ENCODE measurements at regions not wholly inside any gene's neighbourhood (a gene's known extent, or its start where the extent isn't known, plus 50 kb on each side); places are given as distances from the start of the nearest gene placed in this dataset.

DNA sequence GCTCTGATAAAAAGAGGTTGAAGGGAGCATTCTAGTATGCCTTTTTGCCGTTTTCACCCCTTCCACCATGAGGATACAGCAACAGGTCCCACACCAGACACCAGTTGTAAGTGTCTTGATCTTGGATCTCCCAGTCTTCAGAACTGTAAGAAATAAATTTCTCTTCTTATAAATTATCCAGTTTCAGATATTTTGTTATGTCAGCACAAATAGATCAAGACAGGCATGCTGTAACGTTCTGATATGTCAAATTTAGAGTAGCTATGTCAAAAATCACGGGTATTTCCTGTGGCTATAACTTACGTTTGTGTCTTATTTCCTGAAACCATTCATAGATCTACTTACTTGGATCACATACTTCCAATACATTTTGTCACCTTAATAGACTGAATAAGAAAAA is 55.9 kb upstream of the CD83 start:
- ATAC-seq (no peak), DNase-seq (no peak)
- intact Hi-C loops (cut with DNase I), result loop anchor here in 1 of 2 donors (10.0 kb wide), 1 partner anchor 267 kb away; no protein-coding TSS in a partner anchor

DNA sequence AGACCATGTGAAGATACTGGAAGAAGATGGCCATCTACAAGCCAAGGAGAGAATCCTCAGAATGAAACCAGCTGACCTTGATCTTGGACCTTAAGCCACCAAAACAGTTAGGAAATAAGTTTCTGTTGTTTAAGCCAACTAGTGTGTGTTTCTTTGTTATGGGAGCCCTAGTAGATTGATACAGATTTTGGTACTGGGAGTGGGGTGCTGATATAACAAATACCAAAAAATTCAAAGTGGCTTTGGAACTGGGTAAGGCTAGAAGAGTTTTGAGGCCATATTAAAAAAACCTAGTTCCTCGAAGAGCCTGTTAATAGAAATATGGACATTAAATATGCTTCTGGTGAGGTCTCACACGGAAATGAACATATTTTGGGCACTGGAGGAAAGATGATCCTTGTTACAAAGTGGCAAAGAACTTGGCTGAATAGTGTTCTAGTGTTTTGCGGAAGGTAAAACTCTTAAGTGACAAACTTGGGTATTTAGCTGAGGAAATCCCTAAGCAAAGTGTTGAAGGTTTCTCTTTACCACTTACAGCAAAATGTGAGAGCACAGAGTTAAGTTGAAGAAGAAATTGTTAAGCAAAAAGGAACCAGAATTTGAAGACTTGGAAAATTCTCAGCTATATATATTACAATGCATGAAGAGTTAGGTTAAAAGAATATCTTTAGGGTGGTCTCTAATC is 55.1 kb upstream of the CD83 start:
- ATAC-seq (no peak), DNase-seq (no peak)
- intact Hi-C loops (cut with DNase I), result loop anchor here in 1 of 2 donors (10.0 kb wide), 1 partner anchor 268 kb away; no protein-coding TSS in a partner anchor

- no peak for ATAC-seq
- intact Hi-C loops (cut with DNase I), result loop anchor here in 1 of 2 donors (10.0 kb wide), 1 partner anchor 269 kb away; no protein-coding TSS in a partner anchor
These were observed 53.8 kb upstream of the CD83 start for GRCh38 chr6:14063756-14064155.

GRCh38 chr6:14065350-14065749 is 52.2 kb upstream of the CD83 start:
- ATAC-seq, result no peak
- DNase-seq, result no peak
- intact Hi-C loops (cut with DNase I), result loop anchor here (5.0 to 10.0 kb wide), 2 partner anchors 158 to 271 kb away; no protein-coding TSS in a partner anchor

More at GRCh38 chr6:14063756-14064155, 53.8 kb upstream of the CD83 start:
- DNase-seq, result no peak

DNA sequence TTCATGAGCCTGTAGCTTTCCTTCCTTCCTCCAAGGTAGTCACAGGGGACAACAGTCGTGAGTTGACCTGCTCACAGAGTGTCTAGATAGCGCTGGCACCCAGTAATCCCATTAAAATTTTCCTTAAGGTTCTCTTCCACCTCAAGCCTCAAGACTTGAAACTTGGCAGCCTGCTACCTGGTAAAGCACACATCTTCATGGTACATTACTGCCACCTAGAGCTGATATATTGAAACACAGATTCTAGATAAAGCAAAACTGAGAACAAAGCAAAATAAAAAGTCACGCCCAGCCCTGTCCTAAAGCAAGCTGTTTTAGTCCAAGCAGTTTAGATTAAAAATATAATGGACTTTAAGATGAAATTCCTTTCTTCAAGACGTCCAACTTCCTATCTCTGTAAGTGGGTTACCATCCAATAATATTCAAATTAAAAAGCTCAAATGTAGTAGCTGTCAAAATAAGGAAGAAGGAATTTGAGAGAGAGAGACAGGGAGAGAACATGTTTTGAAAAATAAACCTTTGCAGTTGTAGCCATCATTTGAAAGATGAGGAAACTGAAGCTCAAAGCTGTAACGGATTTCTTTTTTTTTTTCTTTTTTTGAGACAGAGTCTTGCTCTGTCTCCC is 50.7 kb upstream of the CD83 start:
- DNase-seq (no peak), ATAC-seq (peak; percentile 79 to 85)
- intact Hi-C loops (cut with DNase I), result loop anchor here (2.0 to 10.0 kb wide), 3 partner anchors 158 to 272 kb away; no protein-coding TSS in a partner anchor

- ATAC-seq (no peak), DNase-seq (no peak)
- intact Hi-C loops (cut with DNase I), result loop anchor here (2.0 to 10.0 kb wide), 3 partner anchors 159 to 273 kb away; no protein-coding TSS in a partner anchor
These were observed 49.9 kb upstream of the CD83 start for GRCh38 chr6:14067656-14068055.
